D721Med (cell line): ENCODE measurements at regions not wholly inside any gene's neighbourhood (a gene's known extent, or its start where the extent isn't known, plus 50 kb on each side); places are given as distances from the start of the nearest gene placed in this dataset.

ENCODE experiments used
- DNase-seq: peaks from one replicate; pipeline ENCODE4 v3.0.0; 2011; ENCODE audit warnings: low spot score; ENCODE audit not compliant: insufficient read length
- FAIRE-seq: peaks from 2 replicates; lab custom pipeline; 2011; peaks lifted over from hg19 to GRCh38; lab: Jason Lieb, UNC
- CTCF ChIP-seq: IDR thresholded peaks from 2 replicates; pipeline ENCODE4 v1.5.1; 2012; ENCODE audit warnings: mild to moderate bottlenecking, control low read depth; ENCODE audit not compliant: insufficient read depth; ENCODE audit errors: missing control alignments

- FAIRE-seq (no peak), DNase-seq (no peak)
- no peak for TF ChIP-seq CTCF
These were observed 356.3 kb downstream of the EMP1 start for GRCh38 chr12:13552830-13553229.

- DNase-seq, result no peak
- TF ChIP-seq CTCF, result no peak
- no peak for FAIRE-seq
These were observed 350.8 kb downstream of the EMP1 start for GRCh38 chr12:13547283-13547682.

GRCh38 chr12:13546231-13546630, 349.7 kb downstream of the EMP1 start:
- no peak for FAIRE-seq
- DNase-seq, result no peak
- no peak for TF ChIP-seq CTCF

- DNase-seq (no peak), FAIRE-seq (no peak)
- TF ChIP-seq CTCF, result no peak
These were observed 342.5 kb downstream of the EMP1 start for GRCh38 chr12:13539051-13539450.

GRCh38 chr12:13538136-13538535, 341.6 kb downstream of the EMP1 start:
- FAIRE-seq, result no peak
- DNase-seq, result no peak
- TF ChIP-seq CTCF, result no peak

- FAIRE-seq (no peak), DNase-seq (no peak)
- no peak for TF ChIP-seq CTCF
These were observed 341.1 kb downstream of the EMP1 start for GRCh38 chr12:13537623-13538022.

- DNase-seq (no peak), FAIRE-seq (no peak)
- no peak for TF ChIP-seq CTCF
These were observed 339.8 kb downstream of the EMP1 start for GRCh38 chr12:13536219-13536910.
